ENCODE measurements at regions not wholly inside any gene's neighbourhood (a gene's known extent, or its start where the extent isn't known, plus 50 kb on each side); places are given as distances from the start of the nearest gene placed in this dataset.

- H3K27me3 Mint-ChIP-seq (ENCODE audit: insufficient read depth, low read depth, poor library complexity) = no peaks in the 10 kb centered on the region
- H3K79me2 ChIP-seq (replicated peaks; ENCODE audit: insufficient read depth) = no peaks in the 10 kb centered on the region
- DNase-seq (ENCODE audit: low spot score) = no peak
Measured at GRCh38 chr6:16978686-16979085, 123.2 kb upstream of the STMND1 start.

More at GRCh38 chr6:16978686-16979085, 123.2 kb upstream of the STMND1 start:
- Histone ChIP-seq H4K20me1 (replicated peaks; ENCODE audit: insufficient read depth) (no peaks in the 10 kb centered on the region; the same call in 1 of the 2 replicates), H3K27ac (ENCODE audit: low read depth) (no peak overlapping the region), H2AFZ (no peak overlapping the region), H3K4me3 (no peak overlapping the region), H3K36me3 (ENCODE audit: insufficient read depth) (no peaks in the 10 kb centered on the region), H3K4me1 (ENCODE audit: insufficient read depth) (no peaks in the 10 kb centered on the region), H3F3A (replicated peaks; ENCODE audit: low read depth) (no peaks in the 10 kb centered on the region), H3K9me2 (ENCODE audit: insufficient read depth) (peaks cover 10% of the 10 kb centered on the region), H3K4me2 (no peak overlapping the region), H3K27me3 (ENCODE audit: insufficient read depth) (no peaks in the 10 kb centered on the region)
- no peak for ATAC-seq
- no peaks in the 10 kb centered on the region for H3K9me3 Mint-ChIP-seq
- no peak overlapping the region for H3K4me3 Mint-ChIP-seq
- no peak overlapping the region for H3K27ac Mint-ChIP-seq
- no peaks in the 10 kb centered on the region; the same call in 2 of the 3 replicates for H3K4me1 Mint-ChIP-seq
- no peaks in the 10 kb centered on the region for H3K36me3 Mint-ChIP-seq (ENCODE audit: low read depth)
- no peak for TF ChIP-seq CTCF (conservative IDR thresholded peaks at IDR 0.05; ENCODE audit: low read depth in 2 of 2)
- TF ChIP-seq STAT1 (IDR thresholded peaks at IDR 0.05; ENCODE audit: unreplicated experiment) = no peak
- TF ChIP-seq ZNF331 (CRISPR knock-in tag; IDR thresholded peaks at IDR 0.05; ENCODE audit: low read depth) = no peak
- TF ChIP-seq NANOG (IDR thresholded peaks at IDR 0.05; ENCODE audit: borderline replicate concordance) = no peak
- no peak for TF ChIP-seq CREB1 (CRISPR knock-in tag; IDR thresholded peaks at IDR 0.05; ENCODE audit: low read depth)
- no peak for TF ChIP-seq REST (IDR thresholded peaks at IDR 0.05; ENCODE audit: unreplicated experiment)
- TF ChIP-seq EZH2phosphoT487 (IDR thresholded peaks at IDR 0.05; ENCODE audit: unreplicated experiment) = no peak
- no peak for TF ChIP-seq ZNF462 (CRISPR knock-in tag; IDR thresholded peaks at IDR 0.05)
- no peak for TF ChIP-seq POLR2AphosphoS5 (IDR thresholded peaks at IDR 0.05; ENCODE audit: low read depth)
- TF ChIP-seq ZNF114 (CRISPR knock-in tag; IDR thresholded peaks at IDR 0.05) = no peak
- no peak for TF ChIP-seq JUNB (IDR thresholded peaks at IDR 0.05; ENCODE audit: unreplicated experiment)
- no peak for TF ChIP-seq ETS1 (IDR thresholded peaks at IDR 0.05)

Data from GM23338 (cell line).